ENCODE measurements at regions not wholly inside any gene's neighbourhood (a gene's known extent, or its start where the extent isn't known, plus 50 kb on each side); places are given as distances from the start of the nearest gene placed in this dataset.

DNA sequence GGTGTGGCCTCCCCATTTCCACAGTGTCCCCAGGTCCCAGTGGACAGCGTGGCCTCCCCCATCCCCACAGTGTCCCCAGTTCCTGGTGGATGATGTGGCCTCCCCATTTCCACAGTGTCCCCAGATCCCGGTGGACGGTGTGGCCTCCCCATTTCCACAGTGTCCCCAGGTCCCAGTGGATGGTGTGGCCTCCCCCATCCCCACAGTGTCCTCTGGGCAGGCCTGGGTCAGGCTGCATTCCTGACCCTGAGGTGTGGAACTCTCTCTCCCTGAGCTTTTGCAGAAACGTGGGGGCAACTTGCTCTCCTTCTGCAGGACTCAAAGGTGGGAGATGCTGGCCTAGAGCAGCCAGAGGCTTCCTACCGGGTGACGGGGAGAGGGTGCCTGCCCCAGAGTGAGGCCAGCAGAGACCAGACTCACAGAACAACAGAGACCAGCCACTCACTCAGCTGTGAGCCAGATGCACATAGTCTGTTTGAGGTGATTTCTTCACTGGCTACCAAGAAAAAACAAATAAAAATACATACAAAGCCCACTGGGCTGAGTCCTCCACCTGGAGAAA, 85.8 kb upstream of the FGF3 start:
- no peak overlapping the region for H3K9ac ChIP-seq (ENCODE audit: extremely low read depth, low read length, poor library complexity, severe bottlenecking)
- Mint-ChIP-seq H3K36me3 (ENCODE audit: low read depth) (no peaks in the 10 kb centered on the region), H3K4me3 (no peak overlapping the region), H3K9me3 (no peaks in the 10 kb centered on the region), H3K27ac (no peak overlapping the region), H3K27me3 (ENCODE audit: insufficient read depth) (peaks cover 5% of the 10 kb centered on the region), H3K4me1 (peaks cover 9% of the 10 kb centered on the region)
- no peaks in the 10 kb centered on the region for H3K36me3 ChIP-seq (ENCODE audit: control insufficient read depth, insufficient read depth, low read length)
- H3K4me3 ChIP-seq (ENCODE audit: low read length): no peak overlapping the region
- H3K9me3 ChIP-seq (ENCODE audit: control insufficient read depth, low read length): no peaks in the 10 kb centered on the region
- WGBS, 2 experiments (ENCODE audit: insufficient coverage in 1 of 2, insufficient read length in 1 of 2): 80 to 88% methylated on average over 5 to 6 of the region's 6 CpGs
- no peak for DNase-seq
- H3K27me3 ChIP-seq (ENCODE audit: control insufficient read depth, insufficient read depth, low read length, poor library complexity, severe bottlenecking): no peaks in the 10 kb centered on the region
- no peak overlapping the region for H3K27ac ChIP-seq (ENCODE audit: low read depth, low read length)
- TF ChIP-seq, protein P1, sequence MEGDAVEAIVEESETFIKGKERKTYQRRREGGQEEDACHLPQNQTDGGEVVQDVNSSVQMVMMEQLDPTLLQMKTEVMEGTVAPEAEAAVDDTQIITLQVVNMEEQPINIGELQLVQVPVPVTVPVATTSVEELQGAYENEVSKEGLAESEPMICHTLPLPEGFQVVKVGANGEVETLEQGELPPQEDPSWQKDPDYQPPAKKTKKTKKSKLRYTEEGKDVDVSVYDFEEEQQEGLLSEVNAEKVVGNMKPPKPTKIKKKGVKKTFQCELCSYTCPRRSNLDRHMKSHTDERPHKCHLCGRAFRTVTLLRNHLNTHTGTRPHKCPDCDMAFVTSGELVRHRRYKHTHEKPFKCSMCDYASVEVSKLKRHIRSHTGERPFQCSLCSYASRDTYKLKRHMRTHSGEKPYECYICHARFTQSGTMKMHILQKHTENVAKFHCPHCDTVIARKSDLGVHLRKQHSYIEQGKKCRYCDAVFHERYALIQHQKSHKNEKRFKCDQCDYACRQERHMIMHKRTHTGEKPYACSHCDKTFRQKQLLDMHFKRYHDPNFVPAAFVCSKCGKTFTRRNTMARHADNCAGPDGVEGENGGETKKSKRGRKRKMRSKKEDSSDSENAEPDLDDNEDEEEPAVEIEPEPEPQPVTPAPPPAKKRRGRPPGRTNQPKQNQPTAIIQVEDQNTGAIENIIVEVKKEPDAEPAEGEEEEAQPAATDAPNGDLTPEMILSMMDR (conservative IDR thresholded peaks at IDR 0.05): no peak
- no peaks in the 10 kb centered on the region for H3K4me1 ChIP-seq (ENCODE audit: control insufficient read depth, insufficient read depth, low read length)

DNA sequence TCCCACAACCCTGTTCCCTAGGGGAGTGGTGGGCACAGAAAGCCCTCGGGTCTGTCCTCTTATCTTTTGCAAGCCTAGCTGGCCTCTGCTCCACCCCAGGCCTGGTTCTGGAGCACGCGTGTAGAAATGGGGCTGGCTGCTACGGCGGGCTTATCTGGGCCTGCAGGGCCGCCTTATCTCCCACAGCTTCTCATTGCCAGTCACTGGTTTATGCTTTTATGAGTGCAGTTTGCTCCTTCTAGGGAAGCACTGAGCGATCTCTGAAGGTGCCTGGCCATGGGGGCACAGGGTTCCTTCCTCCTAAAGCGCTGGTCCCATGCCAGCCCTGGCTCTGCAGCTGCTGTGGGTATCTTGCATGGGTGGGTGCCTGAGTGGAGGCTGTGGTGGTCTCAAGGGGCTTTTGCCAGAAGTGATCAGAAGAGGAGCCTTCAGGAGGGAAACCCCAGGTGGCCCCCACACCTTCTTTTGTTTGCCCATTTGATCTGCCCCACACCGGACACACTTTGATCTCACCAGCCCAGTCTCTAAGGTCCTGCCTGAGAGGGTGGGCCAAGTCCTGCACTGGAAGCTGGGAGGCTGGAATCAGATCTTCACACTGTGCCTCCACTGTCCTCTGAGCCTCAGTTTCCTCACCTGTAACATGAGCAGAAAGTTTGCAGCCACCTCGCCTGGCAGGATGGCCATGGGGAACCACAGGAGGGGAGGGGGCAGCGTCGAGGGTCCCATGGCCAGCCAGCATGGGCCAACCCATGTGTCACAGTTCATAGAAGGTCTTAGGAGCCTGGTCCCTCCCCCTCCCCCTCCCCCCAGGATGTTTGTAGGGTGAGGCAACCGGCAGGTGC, 86.6 kb upstream of the FGF3 start:
- H3K4me3 ChIP-seq (ENCODE audit: low read length): no peak overlapping the region
- TF ChIP-seq, protein P1 (conservative IDR thresholded peaks at IDR 0.05): no peak
- DNase-seq: no peak
- H3K9me3 ChIP-seq (ENCODE audit: control insufficient read depth, low read length): no peaks in the 10 kb centered on the region
- H3K36me3 Mint-ChIP-seq (ENCODE audit: low read depth): no peaks in the 10 kb centered on the region
- no peak overlapping the region for H3K27ac ChIP-seq (ENCODE audit: low read depth, low read length)
- peaks cover 9% of the 10 kb centered on the region for H3K4me1 Mint-ChIP-seq
- H3K27ac Mint-ChIP-seq: peak overlapping the region; percentile 77
- H3K4me1 ChIP-seq (ENCODE audit: control insufficient read depth, insufficient read depth, low read length): no peaks in the 10 kb centered on the region
- H3K36me3 ChIP-seq (ENCODE audit: control insufficient read depth, insufficient read depth, low read length): no peaks in the 10 kb centered on the region
- no peak overlapping the region for H3K9ac ChIP-seq (ENCODE audit: extremely low read depth, low read length, poor library complexity, severe bottlenecking)
- no peaks in the 10 kb centered on the region for H3K27me3 ChIP-seq (ENCODE audit: control insufficient read depth, insufficient read depth, low read length, poor library complexity, severe bottlenecking)
- H3K4me3 Mint-ChIP-seq: no peak overlapping the region
- H3K9me3 Mint-ChIP-seq: no peaks in the 10 kb centered on the region
- WGBS, 2 experiments (ENCODE audit: insufficient coverage in 1 of 2, insufficient read length in 1 of 2): 78 to 85% methylated on average over 2 to 12 of the region's 13 CpGs
- H3K27me3 Mint-ChIP-seq (ENCODE audit: insufficient read depth): peaks cover 5% of the 10 kb centered on the region

DNA sequence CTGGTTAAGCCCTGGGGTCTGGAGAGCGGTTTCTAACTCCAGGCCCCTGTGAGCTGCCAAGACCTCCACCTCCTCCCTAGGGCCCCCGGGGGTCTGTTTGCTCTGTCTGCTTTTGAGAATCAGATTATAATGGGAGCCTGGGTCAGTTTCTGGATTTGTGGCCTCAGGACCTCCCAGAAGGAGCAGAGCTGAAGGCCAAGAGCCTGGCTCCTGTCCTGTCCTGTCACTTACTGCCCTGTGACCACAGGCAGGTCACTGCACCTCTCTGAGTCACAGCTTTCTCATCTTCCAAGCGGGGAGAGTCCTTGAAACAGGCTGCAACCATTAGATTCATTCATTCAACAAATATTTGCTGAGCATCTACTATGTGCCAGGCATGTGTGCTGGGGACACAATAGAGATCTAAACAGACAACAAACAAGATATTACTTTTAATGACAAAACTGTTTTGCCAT, 87.3 kb upstream of the FGF3 start:
- WGBS, 2 experiments (ENCODE audit: insufficient coverage in 1 of 2, insufficient read length in 1 of 2): 73 to 90% methylated on average over 1 to 3 of the region's 3 CpGs
- H3K4me3 ChIP-seq (ENCODE audit: low read length): no peak overlapping the region
- no peaks in the 10 kb centered on the region for H3K36me3 ChIP-seq (ENCODE audit: control insufficient read depth, insufficient read depth, low read length)
- Mint-ChIP-seq H3K27me3 (ENCODE audit: insufficient read depth) (peaks cover 5% of the 10 kb centered on the region), H3K27ac (no peak overlapping the region), H3K9me3 (no peaks in the 10 kb centered on the region), H3K36me3 (ENCODE audit: low read depth) (no peaks in the 10 kb centered on the region), H3K4me3 (no peak overlapping the region), H3K4me1 (peaks cover 9% of the 10 kb centered on the region)
- H3K4me1 ChIP-seq (ENCODE audit: control insufficient read depth, insufficient read depth, low read length): no peaks in the 10 kb centered on the region
- H3K9me3 ChIP-seq (ENCODE audit: control insufficient read depth, low read length): no peaks in the 10 kb centered on the region
- no peak overlapping the region for H3K9ac ChIP-seq (ENCODE audit: extremely low read depth, low read length, poor library complexity, severe bottlenecking)
- TF ChIP-seq, protein P1 (conservative IDR thresholded peaks at IDR 0.05): no peak
- no peak overlapping the region for H3K27ac ChIP-seq (ENCODE audit: low read depth, low read length)
- H3K27me3 ChIP-seq (ENCODE audit: control insufficient read depth, insufficient read depth, low read length, poor library complexity, severe bottlenecking): no peaks in the 10 kb centered on the region
- no peak for DNase-seq

Data from endodermal cell (in vitro differentiated cells).